Spinal cord (tissue), 9 donors: ENCODE measurements at regions not wholly inside any gene's neighbourhood (a gene's known extent, or its start where the extent isn't known, plus 50 kb on each side); places are given as distances from the start of the nearest gene placed in this dataset.
"Not testable (repeated sequence)": the region's sequence is repeated elsewhere in the genome, so short reads cannot be mapped to it uniquely, and the experiment has no call there.

Experiments
- DNase-seq, 6 donors: peaks; one replicate each; pipeline versions ENCODE4 v3.0.0 to v3.0.0-alpha.2; 2013 to 2015; ENCODE audit warnings: low spot score in 6 of 6, low read depth in 4 of 6
- H3K27ac ChIP-seq: one replicate; pipeline ENCODE4 v1.5.1; 2013; ENCODE audit warnings: low read depth, low read length, control low read depth
- H3K27me3 ChIP-seq: one replicate; pipeline ENCODE4 v1.6.1; 2013; ENCODE audit warnings: low read length; ENCODE audit not compliant: control insufficient read depth, insufficient read depth
- H3K36me3 ChIP-seq: one replicate; pipeline ENCODE4 v1.6.1; 2013; ENCODE audit warnings: low read length; ENCODE audit not compliant: control insufficient read depth, insufficient read depth
- H3K4me1 ChIP-seq: one replicate; pipeline ENCODE4 v1.6.1; 2013; ENCODE audit warnings: low read length; ENCODE audit not compliant: control insufficient read depth, insufficient read depth
- H3K4me3 ChIP-seq: one replicate; pipeline ENCODE4 v1.5.1; 2013; ENCODE audit warnings: low read depth, low read length, control low read depth
- H3K9me3 ChIP-seq: one replicate; pipeline ENCODE4 v1.6.1; 2013; ENCODE audit warnings: low read length; ENCODE audit not compliant: control insufficient read depth, insufficient read depth
- WGBS: methylation state at CpG from one replicate; pipeline ENCODE4 v1.1.5; 2013; ENCODE audit warnings: missing lambda C conversion rate; ENCODE audit not compliant: insufficient coverage; 5-methylcytosine and 5-hydroxymethylcytosine counted together
- donor health status: healthy.

DNA sequence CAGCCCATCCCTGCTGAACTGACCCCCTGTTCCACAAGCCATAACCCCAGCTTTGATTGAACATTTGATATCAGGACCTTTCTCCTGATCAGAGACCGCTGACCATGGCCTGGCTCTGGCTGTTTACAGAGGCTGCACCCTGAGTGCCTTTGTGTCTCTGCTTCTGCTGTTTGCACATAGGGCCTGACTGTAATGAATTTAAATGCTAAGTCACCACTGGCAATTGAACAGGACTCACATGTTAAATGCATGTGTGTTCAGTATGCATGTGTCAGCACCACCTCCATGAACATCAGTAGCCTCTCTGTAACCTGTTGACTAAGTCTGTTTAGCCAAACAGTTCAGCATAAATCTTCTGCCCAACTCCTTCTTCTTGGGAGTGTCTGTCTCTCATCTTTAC lies 690.3 kb downstream of the TMEM121 start:
- peaks cover 4% of the 10 kb centered on the region for H3K9me3 ChIP-seq
- no peaks in the 10 kb centered on the region for H3K4me1 ChIP-seq
- H3K27me3 ChIP-seq: no peaks in the 10 kb centered on the region
- no peak overlapping the region for H3K27ac ChIP-seq
- DNase-seq: no peak
- WGBS: 33% methylated on average over 1 of the region's 1 CpG
- H3K4me3 ChIP-seq: no peak overlapping the region
- H3K36me3 ChIP-seq: no peaks in the 10 kb centered on the region

DNA sequence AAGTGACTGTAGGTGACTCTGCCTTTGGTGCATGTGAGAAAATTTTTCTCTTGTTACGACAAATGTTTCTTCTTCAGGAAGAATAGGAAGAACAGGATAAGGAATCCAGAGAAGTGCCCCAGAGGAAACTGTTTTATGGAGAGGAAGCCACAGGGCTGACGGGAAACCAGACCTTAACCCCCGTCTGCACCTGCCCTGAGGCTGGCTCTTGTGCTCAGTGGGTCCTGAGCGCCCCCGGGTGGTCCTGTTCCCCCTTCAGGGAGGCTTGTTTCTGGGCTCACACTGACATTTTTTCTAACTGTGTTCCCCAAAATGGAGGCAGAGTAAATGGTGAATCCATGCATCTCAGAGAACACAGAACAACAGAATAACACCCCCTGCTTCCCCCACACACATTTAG lies 691.8 kb downstream of the TMEM121 start:
- no peak for DNase-seq
- Histone ChIP-seq H3K27ac (no peak overlapping the region), H3K36me3 (no peaks in the 10 kb centered on the region), H3K4me3 (no peak overlapping the region), H3K9me3 (peaks cover 4% of the 10 kb centered on the region), H3K27me3 (no peaks in the 10 kb centered on the region), H3K4me1 (no peaks in the 10 kb centered on the region)
- WGBS: 51% methylated on average over 3 of the region's 5 CpGs

DNA sequence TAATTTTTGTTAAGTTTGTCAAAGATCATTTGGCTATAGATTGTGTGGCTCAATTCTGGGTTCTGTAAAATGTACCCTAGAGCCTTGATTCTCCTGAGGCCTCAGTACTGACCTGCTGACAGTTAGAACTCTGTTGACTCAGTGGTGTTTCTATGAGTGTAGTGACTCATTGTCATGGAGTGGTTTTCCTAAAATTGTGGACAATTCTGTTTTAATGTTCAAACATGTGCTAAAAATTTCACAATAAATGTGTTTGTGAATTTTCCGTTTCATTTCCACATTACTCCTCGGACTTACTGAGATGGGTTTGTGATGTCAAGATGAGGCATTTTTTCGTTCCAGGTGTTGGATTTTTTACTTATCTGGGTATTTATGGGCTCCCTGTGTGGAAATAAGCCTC lies 695.9 kb downstream of the TMEM121 start:
- Histone ChIP-seq H3K9me3 (peaks cover 1% of the 10 kb centered on the region), H3K36me3 (no peaks in the 10 kb centered on the region), H3K27ac (no peak overlapping the region), H3K4me3 (no peak overlapping the region), H3K4me1 (no peaks in the 10 kb centered on the region), H3K27me3 (no peaks in the 10 kb centered on the region)
- no CpG with 5 or more reads among the region's 3 CpGs for WGBS
- no peak for DNase-seq

DNA sequence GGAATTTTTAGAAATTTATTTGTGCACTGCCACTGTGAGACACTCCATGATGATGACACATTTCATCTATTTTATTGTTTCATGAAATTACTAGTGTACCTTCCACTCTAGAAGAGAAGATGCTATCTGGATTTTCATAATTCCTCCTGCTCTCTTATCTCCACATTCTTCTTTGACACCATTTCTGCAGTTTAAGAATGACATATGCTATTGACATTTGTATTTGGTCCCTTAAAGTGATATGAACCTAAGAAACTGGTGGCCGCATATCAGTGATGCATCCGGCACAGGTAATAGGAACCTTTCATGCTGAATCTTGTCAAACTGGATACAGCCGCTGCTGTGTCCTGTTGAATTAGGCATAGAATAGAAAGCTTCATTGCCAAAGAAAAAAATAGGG lies 696.3 kb downstream of the TMEM121 start:
- no peak overlapping the region for H3K27ac ChIP-seq
- no peaks in the 10 kb centered on the region for H3K4me1 ChIP-seq
- no peaks in the 10 kb centered on the region for H3K27me3 ChIP-seq
- no peak overlapping the region for H3K4me3 ChIP-seq
- H3K36me3 ChIP-seq: no peaks in the 10 kb centered on the region
- peaks cover 1% of the 10 kb centered on the region for H3K9me3 ChIP-seq
- DNase-seq: no peak
- WGBS: 93% methylated on average over 3 of the region's 3 CpGs

DNA sequence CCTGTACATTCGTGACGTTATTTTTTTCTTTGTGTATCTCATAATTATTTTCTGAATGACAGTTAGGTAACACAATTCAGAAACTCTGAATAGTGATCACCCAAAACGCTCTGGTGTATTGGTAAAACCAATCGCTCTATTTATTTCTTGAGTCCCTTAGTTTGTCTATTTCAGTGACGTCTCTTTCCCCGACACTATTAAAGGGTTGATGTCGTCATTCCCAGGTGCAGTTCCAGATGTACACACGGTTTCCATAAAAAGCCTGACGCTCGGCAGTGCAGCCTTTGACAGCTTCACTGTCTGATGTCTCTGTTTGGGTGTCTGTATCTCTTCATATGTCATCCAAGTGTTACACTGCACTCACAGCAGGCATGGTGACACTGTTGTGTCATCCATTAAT lies 701.4 kb downstream of the TMEM121 start:
- 64% methylated on average over 8 of the region's 10 CpGs for WGBS
- no peak for DNase-seq
- H3K27me3 ChIP-seq: no peaks in the 10 kb centered on the region

DNA sequence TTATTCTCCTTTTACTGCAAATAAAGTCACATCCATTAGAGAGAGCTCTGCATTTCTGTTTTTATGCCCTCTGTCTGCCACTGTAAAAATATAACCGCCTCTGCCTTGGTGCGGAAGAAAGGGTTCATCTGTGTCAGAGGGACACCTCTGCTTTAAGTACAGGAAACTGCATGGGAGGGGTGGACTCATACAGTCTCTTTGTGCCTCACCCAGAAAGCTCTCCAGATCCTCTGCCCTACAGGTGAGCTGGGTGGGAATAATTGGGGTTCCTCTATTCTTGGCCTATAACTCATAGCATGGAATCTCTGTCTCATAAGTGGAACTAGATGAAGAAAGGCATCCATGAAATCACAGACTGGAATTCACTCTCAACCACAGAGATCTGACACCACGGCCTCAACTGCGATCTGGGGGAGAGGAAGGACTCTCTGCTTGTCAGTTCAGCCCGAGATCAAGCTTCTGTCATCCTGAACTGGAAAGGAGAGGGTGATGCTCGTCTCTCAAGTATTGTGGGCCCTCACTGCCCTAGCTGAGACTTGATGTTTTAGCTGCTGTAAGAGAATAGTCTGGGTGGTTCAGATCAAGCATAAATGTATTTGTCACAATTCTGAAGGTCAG lies 702.3 kb downstream of the TMEM121 start:
- Histone ChIP-seq H3K4me1 (no peaks in the 10 kb centered on the region), H3K27ac (no peak overlapping the region), H3K36me3 (no peaks in the 10 kb centered on the region), H3K4me3 (no peak overlapping the region), H3K9me3 (no peaks in the 10 kb centered on the region), H3K27me3 (no peaks in the 10 kb centered on the region)
- WGBS: 51% methylated on average over 4 of the region's 6 CpGs
- no peak for DNase-seq

More for the DNA sequence above, 701.4 kb downstream of the TMEM121 start:
- H3K4me3 ChIP-seq: no peak overlapping the region
- H3K9me3 ChIP-seq: no peaks in the 10 kb centered on the region
- H3K4me1 ChIP-seq: no peaks in the 10 kb centered on the region
- H3K36me3 ChIP-seq: no peaks in the 10 kb centered on the region
- H3K27ac ChIP-seq: no peak overlapping the region

DNA sequence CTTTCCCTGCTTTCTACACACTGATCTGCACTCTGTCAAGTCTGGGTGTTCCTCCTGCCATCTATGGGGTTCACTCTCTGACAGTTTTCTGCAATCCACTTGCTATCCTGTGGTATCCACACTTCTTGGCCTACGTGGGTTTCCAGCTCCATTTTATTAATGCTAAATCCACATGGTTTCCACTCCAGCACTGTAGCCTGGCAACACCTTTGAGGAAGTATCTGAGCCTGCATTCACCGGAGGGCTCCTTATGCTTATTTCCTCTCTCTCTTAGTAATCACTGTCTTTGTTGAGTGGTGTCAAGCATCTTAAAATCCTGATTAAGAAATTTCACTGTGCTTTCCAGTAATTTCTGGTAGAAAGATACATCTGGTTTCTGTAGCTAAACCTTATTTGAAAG lies 703.7 kb downstream of the TMEM121 start:
- Histone ChIP-seq H3K9me3 (no peaks in the 10 kb centered on the region), H3K27ac (no peak overlapping the region), H3K27me3 (no peaks in the 10 kb centered on the region), H3K4me3 (no peak overlapping the region), H3K4me1 (no peaks in the 10 kb centered on the region), H3K36me3 (no peaks in the 10 kb centered on the region)
- 13% methylated on average over 1 of the region's 2 CpGs for WGBS
- DNase-seq: no peak

DNA sequence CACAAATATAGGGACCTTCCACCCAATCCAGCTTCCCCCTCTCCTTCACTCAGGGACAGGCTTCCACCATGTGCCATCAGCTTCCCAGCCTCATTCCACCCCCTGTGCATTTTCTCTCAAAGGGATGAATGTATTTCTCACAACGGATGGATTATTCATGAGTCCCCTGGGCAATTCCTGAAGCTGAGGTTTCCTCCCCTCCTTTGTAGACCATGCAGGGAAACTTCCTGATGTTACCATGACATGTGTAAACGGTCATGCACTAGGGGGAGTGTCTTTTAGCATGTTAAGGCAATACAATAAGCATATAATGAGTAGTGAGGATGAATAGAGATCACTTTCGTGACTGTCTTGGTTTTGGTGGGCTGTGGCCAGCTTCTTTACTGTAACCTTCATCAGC lies 706.8 kb downstream of the TMEM121 start:
- not testable (repeated sequence) for H3K27me3 ChIP-seq, H3K9me3 ChIP-seq, H3K4me1 ChIP-seq, H3K4me3 ChIP-seq, H3K27ac ChIP-seq, H3K36me3 ChIP-seq, DNase-seq
- 0% methylated on average over 1 of the region's 3 CpGs for WGBS

DNA sequence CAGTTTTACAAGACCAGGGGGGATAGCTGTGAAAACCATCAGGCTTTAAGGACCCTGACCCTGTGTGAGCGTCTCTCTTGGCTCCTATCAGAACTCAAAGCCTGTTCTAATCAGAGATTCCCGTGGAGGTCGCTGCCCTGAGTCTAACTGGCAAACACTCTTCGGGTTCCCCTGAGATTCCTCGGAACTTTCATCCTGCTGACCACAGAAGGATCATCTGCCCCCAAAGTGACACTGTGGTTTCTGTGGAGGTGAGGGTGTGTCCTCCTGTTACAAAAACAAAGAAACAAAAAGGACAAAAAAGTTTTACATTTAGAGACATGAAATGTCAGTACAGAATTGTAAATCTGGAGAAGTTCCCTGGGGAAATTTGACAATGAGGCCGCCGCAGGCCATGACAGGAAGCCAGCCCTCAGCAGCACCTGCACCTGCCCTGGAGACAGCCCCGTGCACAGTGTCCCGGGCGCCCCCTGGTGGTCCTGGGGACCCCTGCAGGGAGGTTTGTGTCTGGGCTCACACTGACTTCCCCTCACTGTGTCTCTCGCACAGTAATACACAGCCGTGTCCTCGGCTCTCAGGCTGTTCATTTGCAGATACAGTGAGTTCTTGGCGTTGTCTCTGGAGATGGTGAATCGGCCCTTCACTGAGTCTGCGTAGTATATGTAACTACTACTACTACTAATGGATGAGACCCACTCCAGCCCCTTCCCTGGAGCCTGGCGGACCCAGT lies 708.3 kb downstream of the TMEM121 start:
- H3K27ac ChIP-seq, H3K4me1 ChIP-seq, H3K27me3 ChIP-seq, H3K36me3 ChIP-seq, H3K9me3 ChIP-seq, H3K4me3 ChIP-seq, DNase-seq: not testable (repeated sequence)
- 71% methylated on average over 1 of the region's 17 CpGs for WGBS
